IPS-18c (cell line): ENCODE measurements at regions not wholly inside any gene's neighbourhood (a gene's known extent, or its start where the extent isn't known, plus 50 kb on each side); places are given as distances from the start of the nearest gene placed in this dataset.
"Not testable (repeated sequence)": the region's sequence is repeated elsewhere in the genome, so short reads cannot be mapped to it uniquely, and the experiment has no call there.

Source experiments
- H3K4me3 ChIP-seq: 2 replicates; pipeline ENCODE4 v1.7.0; 2013; ENCODE audit warnings: low read depth, mild to moderate bottlenecking, low read length, moderate library complexity; ENCODE audit not compliant: insufficient read depth
- H3K9me3 ChIP-seq: one replicate; pipeline ENCODE4 v1.6.1; 2013; ENCODE audit warnings: mild to moderate bottlenecking, low read length, moderate library complexity; ENCODE audit not compliant: control insufficient read depth, insufficient read depth

DNA sequence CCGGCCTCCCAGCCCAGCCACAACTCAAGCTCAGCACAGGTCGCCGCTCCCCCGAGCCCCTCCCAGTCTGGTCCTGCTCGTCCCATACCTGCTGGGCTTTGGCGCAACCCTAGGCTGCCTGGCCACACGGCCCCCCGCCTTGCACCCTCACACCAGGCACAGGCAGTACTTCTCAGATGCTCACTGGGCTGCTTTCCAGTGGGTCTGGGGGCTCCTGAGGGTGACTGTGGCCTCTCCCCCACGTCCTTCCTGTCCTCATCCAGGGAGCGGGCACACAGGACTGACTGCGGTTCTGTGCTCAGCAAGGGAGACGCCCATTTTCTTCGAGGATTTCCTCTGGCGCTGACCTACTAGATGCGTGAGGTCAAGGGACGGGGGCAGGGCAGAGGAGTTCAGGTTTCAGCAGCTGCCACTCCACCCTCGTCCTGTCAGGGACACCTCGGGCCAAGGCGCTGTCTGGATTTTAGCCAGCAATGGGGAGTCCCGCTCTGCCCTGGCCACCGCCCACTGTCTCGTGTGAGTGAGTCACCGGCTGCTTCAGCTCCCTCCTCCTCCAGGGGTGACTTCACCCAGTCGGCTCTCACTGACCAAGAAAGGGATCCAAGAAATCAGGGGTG lies 115.8 kb downstream of the NPIPB11 start:
- no peak overlapping the region for H3K4me3 ChIP-seq
- H3K9me3 ChIP-seq: no peaks in the 10 kb centered on the region

- H3K9me3 ChIP-seq, H3K4me3 ChIP-seq: not testable (repeated sequence)
Observed at GRCh38 chr16:29289516-29290239, 116.8 kb downstream of the NPIPB11 start.

GRCh38 chr16:29288711-29289474 lies 117.6 kb downstream of the NPIPB11 start:
- not testable (repeated sequence) for H3K9me3 ChIP-seq

GRCh38 chr16:29287871-29288535 lies 118.5 kb downstream of the NPIPB11 start:
- H3K4me3 ChIP-seq, H3K9me3 ChIP-seq: not testable (repeated sequence)

More at GRCh38 chr16:29288711-29289474, 117.6 kb downstream of the NPIPB11 start:
- H3K4me3 ChIP-seq: not testable (repeated sequence)

GRCh38 chr16:29287246-29287645 lies 119.3 kb downstream of the NPIPB11 start:
- H3K4me3 ChIP-seq, H3K9me3 ChIP-seq: not testable (repeated sequence)

- H3K4me3 ChIP-seq, H3K9me3 ChIP-seq: not testable (repeated sequence)
Observed at GRCh38 chr16:29286796-29287195, 119.7 kb downstream of the NPIPB11 start.

- H3K4me3 ChIP-seq, H3K9me3 ChIP-seq: not testable (repeated sequence)
Observed at GRCh38 chr16:29286161-29286560, 120.3 kb downstream of the NPIPB11 start.

DNA sequence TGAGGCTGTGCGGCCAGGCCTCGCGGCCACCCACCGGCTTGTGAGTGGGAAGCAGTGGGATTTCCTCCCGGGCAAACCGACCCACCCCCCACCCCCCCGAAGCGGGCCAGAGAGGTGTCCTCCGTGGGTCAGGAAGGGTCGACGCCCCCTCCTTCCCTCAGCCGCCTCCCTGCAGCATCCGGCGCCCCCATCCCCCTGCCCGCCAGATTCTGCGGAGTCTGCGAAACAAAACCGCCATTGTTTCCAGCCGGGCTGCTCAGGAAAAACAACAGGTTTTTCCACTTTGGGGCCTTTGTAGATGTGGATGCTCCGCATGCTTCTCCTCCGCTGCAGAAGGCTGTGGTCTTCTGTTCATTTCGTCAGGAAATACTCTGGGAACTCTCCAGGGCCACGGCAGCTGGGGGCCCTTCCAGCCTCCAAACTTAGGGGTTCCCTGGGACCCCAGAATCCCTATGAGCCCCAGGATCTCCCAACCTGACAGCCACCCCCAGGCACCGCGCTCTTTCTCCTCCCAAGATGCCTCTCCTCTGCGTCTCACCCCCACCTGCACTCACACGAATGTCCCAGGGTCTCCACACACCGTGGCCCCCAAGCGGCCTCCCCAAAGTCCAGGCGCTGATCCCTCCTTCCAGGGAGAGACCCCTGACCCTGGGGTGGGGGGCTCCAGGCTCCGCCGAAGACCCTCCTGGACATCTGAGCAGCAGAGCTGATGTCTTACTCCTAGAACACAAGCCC lies 121.2 kb downstream of the NPIPB11 start:
- not testable (repeated sequence) for H3K9me3 ChIP-seq, H3K4me3 ChIP-seq

- H3K4me3 ChIP-seq, H3K9me3 ChIP-seq: not testable (repeated sequence)
Observed at GRCh38 chr16:29284723-29285122, 121.8 kb downstream of the NPIPB11 start.

DNA sequence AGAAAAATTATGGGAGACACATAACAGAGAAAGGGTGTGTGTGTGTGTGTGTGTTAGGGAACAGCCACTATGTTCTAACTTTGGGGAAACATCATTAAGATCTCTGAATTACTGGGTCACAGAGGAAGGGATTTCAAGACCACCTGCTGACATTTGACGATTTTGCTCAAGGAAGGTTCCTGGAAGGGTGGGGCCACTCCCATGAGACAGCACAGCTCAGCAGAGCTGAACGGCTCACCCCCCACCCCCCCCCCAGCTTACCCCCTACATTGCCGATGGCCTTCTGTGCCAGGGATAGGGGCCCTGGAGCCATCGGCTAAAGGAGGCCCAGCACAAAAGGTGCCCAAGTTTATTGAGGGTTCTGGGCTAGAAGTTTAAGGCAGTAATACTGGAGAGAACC lies 122.4 kb downstream of the NPIPB11 start:
- H3K9me3 ChIP-seq, H3K4me3 ChIP-seq: not testable (repeated sequence)

- not testable (repeated sequence) for H3K4me3 ChIP-seq, H3K9me3 ChIP-seq
Observed at GRCh38 chr16:29278097-29278871, 128.2 kb downstream of the NPIPB11 start.

- not testable (repeated sequence) for H3K4me3 ChIP-seq, H3K9me3 ChIP-seq
Observed at GRCh38 chr16:29276446-29276845, 130.1 kb downstream of the NPIPB11 start.

DNA sequence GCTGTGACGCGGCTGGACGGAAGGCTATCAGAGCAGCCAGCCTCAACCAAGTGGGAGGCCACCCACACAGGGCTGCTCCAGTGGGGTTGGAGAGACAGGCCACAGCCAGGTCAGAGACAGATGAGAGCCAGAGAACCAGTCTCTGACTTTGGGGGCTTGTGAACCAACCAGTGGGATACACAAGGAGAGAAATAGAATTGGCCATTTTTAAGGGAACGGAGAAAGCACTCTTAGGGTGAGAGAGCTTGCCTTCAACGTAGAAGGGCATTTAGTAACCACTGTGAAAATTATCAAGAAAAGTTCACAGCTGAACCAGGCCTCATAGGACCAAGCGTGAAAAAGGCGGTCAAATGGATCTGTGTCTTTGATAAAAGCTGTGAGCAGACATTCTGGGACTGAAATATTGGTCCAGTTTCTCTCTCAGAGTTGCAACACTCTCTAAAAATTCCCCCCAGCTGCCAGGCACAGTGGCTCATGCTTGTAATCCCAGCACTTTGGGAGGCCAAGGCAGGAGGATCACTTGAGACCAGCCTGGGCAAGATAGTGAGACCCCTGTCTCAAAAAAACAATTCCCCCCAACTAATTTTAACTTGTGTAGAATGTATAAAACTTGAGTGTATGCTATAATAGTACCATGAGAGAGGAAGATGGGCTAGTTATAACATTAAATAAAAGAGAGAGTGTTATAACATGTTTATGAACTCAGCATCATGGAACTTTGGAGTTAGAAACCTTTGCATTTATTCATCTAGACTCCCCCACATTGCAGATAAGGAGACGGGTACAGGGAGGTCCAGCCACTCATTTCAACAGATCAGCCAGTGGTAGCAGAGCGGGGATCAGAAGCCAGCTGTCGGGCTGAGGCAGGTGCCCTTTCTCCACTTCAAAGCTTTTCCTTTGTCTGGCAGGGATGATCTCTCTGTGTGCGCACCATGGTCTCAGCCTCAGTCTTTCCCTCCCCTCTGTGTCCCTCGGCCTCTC lies 132.2 kb downstream of the NPIPB11 start:
- H3K4me3 ChIP-seq, H3K9me3 ChIP-seq: not testable (repeated sequence)

DNA sequence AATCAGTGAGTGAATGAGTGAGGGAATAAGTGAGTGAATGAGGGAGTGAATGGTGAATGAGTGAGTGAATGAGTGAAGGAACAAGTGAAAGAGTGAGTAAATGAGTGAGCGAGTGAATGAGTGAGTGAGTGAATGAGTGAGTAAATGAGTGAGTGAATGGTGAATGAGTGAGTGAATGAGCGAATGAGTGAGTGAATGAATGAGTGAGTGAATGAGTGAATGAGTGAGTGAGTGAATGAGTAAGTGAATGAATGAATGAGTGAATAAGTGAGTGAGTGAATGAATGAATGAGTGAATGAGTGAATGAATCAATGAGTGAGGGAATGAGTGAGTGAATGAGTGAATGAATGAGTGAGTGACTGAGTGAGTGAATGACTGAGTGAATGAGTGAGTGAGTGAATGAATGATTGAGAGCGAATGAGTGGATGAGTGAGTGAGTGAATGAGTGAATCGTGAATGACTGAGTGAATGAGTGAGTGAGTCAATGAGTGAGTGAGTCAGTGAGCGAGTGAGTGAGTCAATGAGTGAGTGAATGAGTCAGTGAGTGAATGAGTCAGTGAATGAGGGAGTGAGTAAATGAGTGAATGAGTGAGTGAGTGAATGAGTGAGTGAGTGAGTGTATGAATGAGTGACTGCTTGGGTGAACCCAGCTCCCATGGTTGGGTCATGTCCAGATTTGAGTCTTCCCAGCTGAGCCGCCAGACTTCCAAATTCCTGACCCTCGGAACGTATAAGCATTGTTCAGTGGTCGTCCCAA lies 133.0 kb downstream of the NPIPB11 start:
- H3K4me3 ChIP-seq, H3K9me3 ChIP-seq: not testable (repeated sequence)
